A673 (cell line): ENCODE measurements at regions not wholly inside any gene's neighbourhood (a gene's known extent, or its start where the extent isn't known, plus 50 kb on each side); places are given as distances from the start of the nearest gene placed in this dataset.

Experiments used
- BruUV-seq: library from RNA; stranded (reverse); fragments of 400-500 nt; replicated peaks from 2 replicates; lab custom pipeline; 2021; lab: Mats Ljungman, UMichigan
- CTCF ChIA-PET: fragments of 300-600 bp; sonication (Branson Sonifier 250); formaldehyde crosslinking; loops from one replicate; lab custom pipeline; 2022; ENCODE audit warnings: antibody characterized with exemption; lab: Charles Lee
- POLR2A ChIA-PET: fragments of 300-600 bp; sonication (Branson Sonifier 250); formaldehyde crosslinking; loops from one replicate; lab custom pipeline; 2022; ENCODE audit warnings: antibody characterized with exemption; ENCODE audit not compliant: low non-redundant PET; lab: Charles Lee
- DNase-seq: peaks from one replicate; pipeline ENCODE4 v3.0.0-alpha.2; 2015; ENCODE audit warnings: low spot score
- H3K27ac ChIP-seq: fragments of 200-600 bp; sonication (generic); 2 replicates; pipeline ENCODE4 v1.5.1; 2016; ENCODE audit warnings: mixed run types, low read depth, mild to moderate bottlenecking, mixed read lengths, antibody characterized with exemption, low read length; ENCODE audit not compliant: poor library complexity, severe bottlenecking
- H3K27me3 ChIP-seq: fragments of 200-600 bp; sonication (generic); replicated peaks from 2 replicates; pipeline ENCODE4 v1.6.1; 2017; ENCODE audit warnings: mixed run types, low read depth, mild to moderate bottlenecking, mixed read lengths, antibody characterized with exemption, low read length; ENCODE audit not compliant: insufficient read depth, poor library complexity
- H3K36me3 ChIP-seq: fragments of 200-600 bp; sonication (generic); 2 replicates; pipeline ENCODE4 v1.6.1; 2016; ENCODE audit warnings: mixed run types, mild to moderate bottlenecking, mixed read lengths, antibody characterized with exemption, low read length; ENCODE audit not compliant: insufficient read depth, poor library complexity, severe bottlenecking
- H3K4me1 ChIP-seq: fragments of 200-600 bp; sonication (generic); 2 replicates; pipeline ENCODE4 v1.6.1; 2017; ENCODE audit warnings: mixed run types, mild to moderate bottlenecking, mixed read lengths, antibody characterized with exemption, low read length; ENCODE audit not compliant: insufficient read depth, poor library complexity, severe bottlenecking
- H3K4me3 ChIP-seq: fragments of 200-600 bp; sonication (generic); 2 replicates; pipeline ENCODE4 v1.5.1; 2016; ENCODE audit warnings: low read depth, mixed run types, mild to moderate bottlenecking, mixed read lengths, low read length; ENCODE audit not compliant: poor library complexity, severe bottlenecking
- H3K9me3 ChIP-seq: fragments of 200-600 bp; sonication (generic); 2 replicates; pipeline ENCODE4 v1.6.1; 2016; ENCODE audit warnings: mixed run types, low read depth, mild to moderate bottlenecking, mixed read lengths, antibody characterized with exemption, low read length; ENCODE audit not compliant: poor library complexity, severe bottlenecking
- CTCF ChIP-seq: fragments of 300-800, 200-600 bp; sonication (generic); conservative IDR thresholded peaks from 2 replicates; pipeline ENCODE4 v1.5.1; 2017; ENCODE audit warnings: low read depth, mild to moderate bottlenecking, antibody characterized with exemption, low read length, moderate library complexity, mixed read lengths
- EZH2 ChIP-seq: fragments of 200-600 bp; sonication (generic); IDR thresholded peaks from 2 replicates; pipeline ENCODE4 v1.6.1; 2017; ENCODE audit warnings: borderline replicate concordance, low read depth, mild to moderate bottlenecking, mixed read lengths, antibody characterized with exemption, low read length; ENCODE audit not compliant: poor library complexity, severe bottlenecking
- intact Hi-C: fragments of 100-400 bp; cut with micrococcal nuclease; formaldehyde crosslinking; loops from one replicate; pipeline ENCODE4 v1.10.0; 2022; ENCODE audit not compliant: unreplicated experiment

DNA sequence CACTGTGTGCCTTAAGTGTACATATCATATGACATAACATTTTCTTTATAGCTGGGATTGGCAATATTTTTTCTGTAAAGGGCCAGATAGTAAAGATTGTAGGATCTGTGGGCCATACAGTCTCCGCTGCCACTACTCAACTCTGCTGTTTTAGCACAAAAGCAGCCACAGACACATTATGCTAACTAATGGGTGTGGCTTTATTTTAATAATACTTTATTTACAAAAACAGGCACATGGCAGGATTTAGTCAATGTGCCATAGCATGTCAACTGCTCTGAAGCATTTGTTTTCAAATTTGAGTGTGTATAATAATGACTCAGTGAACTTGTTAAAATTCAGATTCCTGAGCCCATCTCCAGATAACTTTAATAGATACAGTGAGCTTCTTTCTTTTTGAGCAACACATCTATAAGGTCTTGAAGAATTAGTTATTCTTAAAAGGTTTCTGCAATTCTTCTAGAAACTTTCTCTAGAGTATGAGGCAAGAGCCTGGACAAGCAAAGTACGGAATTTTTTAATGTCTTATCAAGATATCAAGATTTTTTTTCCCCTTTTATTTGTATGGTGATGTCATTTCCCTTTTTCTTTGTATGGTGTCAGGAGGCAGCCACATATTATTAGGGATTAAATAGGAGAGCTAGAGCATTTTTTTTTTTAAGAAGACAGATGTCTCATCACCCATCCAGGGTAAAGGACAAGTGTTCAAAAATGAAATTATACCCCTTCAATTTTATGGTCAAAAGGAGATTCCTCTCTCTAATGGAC, 518.3 kb downstream of the DHX35 start:
- H3K27me3 ChIP-seq = no peaks in the 10 kb centered on the region
- peak; percentile 78 for DNase-seq
- BruUV-seq = no TSS peak
- no peak overlapping the region for H3K4me3 ChIP-seq
- POLR2A ChIA-PET = no interaction called here
- intact Hi-C loops = no loop called here
- TF ChIP-seq EZH2 (no peak), CTCF (no peak)
- H3K36me3 ChIP-seq = no peaks in the 10 kb centered on the region
- CTCF ChIA-PET = no interaction called here
- no peaks in the 10 kb centered on the region for H3K9me3 ChIP-seq
- H3K4me1 ChIP-seq = peaks cover 15% of the 10 kb centered on the region
- H3K27ac ChIP-seq = no peak overlapping the region

DNA sequence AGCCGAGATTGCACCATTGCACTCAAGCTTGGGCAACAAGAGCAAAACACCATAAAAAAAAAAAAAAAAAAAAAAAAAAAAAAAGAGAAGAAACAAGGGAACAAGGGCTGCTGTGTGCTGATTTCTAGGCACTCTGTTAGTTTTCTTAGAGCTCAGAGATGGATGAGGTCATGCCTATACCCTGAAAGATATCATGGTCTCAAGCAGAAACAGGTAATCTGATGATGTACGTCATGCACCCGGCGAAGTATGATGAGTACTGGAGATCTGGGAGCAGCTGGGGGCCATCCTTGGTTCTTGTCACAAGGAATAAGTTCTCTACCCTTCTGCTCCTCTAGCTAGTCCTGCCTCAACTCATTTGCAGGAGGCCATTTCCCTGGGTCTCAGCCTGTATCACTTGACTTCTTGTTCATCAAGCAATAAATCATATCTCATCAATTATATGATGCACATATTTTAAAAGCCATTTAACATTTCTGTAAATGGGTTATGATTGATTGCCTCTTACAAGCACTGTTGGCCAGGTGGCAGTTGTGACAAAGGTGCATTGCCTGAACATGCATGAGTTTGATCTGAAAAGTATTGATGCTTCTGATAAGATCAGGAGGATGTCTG, 517.2 kb downstream of the DHX35 start:
- no TSS peak for BruUV-seq
- H3K4me3 ChIP-seq = no peak overlapping the region
- DNase-seq = no peak
- H3K4me1 ChIP-seq = peaks cover 27% of the 10 kb centered on the region
- H3K27ac ChIP-seq = no peak overlapping the region
- CTCF ChIA-PET = no interaction called here
- no peaks in the 10 kb centered on the region for H3K9me3 ChIP-seq
- no peaks in the 10 kb centered on the region for H3K36me3 ChIP-seq
- TF ChIP-seq CTCF (no peak), EZH2 (no peak)
- intact Hi-C loops = no loop called here
- no peaks in the 10 kb centered on the region for H3K27me3 ChIP-seq
- POLR2A ChIA-PET = no interaction called here

- CTCF ChIA-PET = no interaction called here
- peak; percentile 84 for DNase-seq
- Histone ChIP-seq H3K36me3 (no peaks in the 10 kb centered on the region), H3K9me3 (no peaks in the 10 kb centered on the region), H3K4me3 (no peak overlapping the region), H3K4me1 (peaks cover 21% of the 10 kb centered on the region), H3K27ac (peak overlapping the region; percentile 63), H3K27me3 (no peaks in the 10 kb centered on the region)
- POLR2A ChIA-PET = no interaction called here
- intact Hi-C loops = no loop called here
- TF ChIP-seq CTCF (no peak), EZH2 (no peak)
- BruUV-seq = no TSS peak
These were observed 512.7 kb downstream of the DHX35 start for GRCh38 chr20:39474879-39475278.
